NCI-H2196 (cell line): ENCODE measurements at regions not wholly inside any gene's neighbourhood (a gene's known extent, or its start where the extent isn't known, plus 50 kb on each side); places are given as distances from the start of the nearest gene placed in this dataset.
A peak's percentile ranks its signal among the peaks of the same experiment; 100 is the strongest.

Experiments used
- DNase-seq: peaks from one replicate; lab custom pipeline; 2025; ENCODE audit not compliant: unreplicated experiment; lab: John Stamatoyannopoulos, UW

GRCh38 chr9:115209601-115210306 lies 91.8 kb upstream of the TNC start:
- DNase-seq = no peak

DNA sequence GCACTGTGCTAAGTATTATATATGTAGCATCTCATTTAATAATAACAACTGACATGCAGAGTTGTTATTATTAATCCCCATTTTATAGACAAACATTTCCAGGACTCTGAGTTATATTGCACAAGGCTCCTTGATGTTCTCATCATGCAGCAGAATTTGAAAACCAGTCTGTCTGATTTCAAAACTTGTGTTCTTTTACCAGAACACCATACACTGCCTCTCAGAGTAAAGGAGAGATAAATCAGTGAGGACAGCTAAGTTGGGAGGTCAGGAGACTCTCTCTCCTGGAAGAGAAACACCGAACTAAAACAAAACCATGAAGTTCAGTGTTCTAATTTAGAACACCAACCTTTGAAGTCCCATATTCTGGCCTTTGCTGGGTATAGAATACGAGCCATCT lies 92.7 kb upstream of the TNC start:
- no peak for DNase-seq

GRCh38 chr9:115211413-115212124 lies 93.6 kb upstream of the TNC start:
- no peak for DNase-seq

DNA sequence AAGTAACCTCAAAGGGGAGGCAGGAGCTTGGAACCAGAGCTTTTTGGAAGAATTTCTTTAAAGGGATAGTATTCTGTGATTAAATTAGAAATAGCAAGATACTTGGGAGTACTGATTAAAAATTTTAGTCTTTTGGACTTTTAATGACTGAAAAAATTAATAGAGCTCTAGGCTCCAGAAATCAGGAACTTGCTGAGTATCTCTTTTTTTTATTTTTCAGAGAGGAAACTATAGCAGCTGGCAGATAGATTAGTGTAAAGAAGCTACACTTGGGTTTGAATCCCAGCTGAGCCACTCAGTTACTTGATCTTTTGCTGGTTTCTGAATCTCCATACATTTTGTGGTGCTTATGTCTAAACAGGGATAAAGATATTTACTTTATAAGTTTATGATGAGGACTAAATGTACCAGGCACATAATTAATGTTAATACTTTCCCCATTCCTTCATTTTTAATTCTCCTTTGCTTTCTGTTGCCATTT lies 94.2 kb upstream of the TNC start:
- no peak for DNase-seq

- no peak for DNase-seq
Measured at GRCh38 chr9:115212832-115213231, 94.9 kb upstream of the TNC start.

DNA sequence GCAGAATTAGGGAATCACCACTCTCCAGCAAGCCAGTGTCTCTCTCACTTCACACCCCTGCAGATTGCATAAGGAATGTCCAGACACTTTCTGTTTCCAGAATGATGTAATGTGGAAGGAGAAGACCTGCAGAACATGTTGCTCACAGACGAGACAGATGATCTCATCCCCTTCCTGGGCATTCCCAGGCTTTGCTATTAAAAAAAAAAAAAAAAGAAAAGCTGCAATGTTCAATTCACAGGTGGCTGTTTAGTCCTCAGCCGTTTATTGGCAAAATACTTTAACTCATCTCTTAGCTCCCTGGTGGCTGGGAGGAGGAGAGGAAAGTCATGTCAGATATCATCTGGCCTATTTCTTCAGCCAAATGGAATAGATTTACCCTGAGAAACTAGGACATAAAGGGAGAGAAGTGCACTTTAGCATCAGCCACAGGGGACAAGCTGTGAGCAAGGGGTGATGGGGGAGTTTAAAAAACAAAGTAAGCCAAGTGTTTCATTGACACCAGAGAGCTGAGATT lies 95.9 kb upstream of the TNC start:
- peak; percentile 51 for DNase-seq

GRCh38 chr9:115216873-115217272 lies 98.9 kb upstream of the TNC start:
- no peak for DNase-seq

DNA sequence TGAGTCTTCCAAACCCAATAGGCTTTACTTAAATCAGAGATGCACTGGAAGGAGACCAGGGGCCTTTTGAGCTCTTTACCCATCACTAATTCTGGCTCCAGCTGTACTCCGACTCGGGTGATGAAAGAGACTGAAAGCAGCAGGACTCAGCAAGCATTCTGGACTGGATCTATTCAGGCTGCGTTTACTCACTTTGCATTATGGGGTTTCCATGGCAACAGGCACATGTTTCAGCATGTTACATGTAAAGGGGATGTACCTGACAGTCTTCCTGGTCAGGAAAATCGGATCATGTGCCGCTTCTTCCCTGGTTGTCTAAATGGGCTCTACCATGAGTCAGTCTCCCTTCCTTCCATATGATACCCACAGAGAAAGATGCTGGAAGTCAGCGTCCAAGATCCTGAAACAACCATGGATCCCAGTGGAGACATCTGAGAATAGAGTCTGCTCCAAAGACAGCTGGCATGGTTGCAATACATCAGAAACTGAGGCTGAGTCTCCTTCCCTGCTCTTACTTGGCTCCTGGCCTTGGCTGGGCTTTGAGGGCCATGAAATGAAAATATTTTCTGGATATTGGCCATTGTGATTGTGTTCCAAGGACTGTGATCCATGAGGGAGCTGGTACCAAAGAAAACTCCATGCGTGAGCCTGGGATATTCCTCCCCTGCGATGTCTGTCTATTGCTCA lies 102.5 kb upstream of the TNC start:
- no peak for DNase-seq

- no peak for DNase-seq
Measured at GRCh38 chr9:115223471-115223870, 105.5 kb upstream of the TNC start.

DNA sequence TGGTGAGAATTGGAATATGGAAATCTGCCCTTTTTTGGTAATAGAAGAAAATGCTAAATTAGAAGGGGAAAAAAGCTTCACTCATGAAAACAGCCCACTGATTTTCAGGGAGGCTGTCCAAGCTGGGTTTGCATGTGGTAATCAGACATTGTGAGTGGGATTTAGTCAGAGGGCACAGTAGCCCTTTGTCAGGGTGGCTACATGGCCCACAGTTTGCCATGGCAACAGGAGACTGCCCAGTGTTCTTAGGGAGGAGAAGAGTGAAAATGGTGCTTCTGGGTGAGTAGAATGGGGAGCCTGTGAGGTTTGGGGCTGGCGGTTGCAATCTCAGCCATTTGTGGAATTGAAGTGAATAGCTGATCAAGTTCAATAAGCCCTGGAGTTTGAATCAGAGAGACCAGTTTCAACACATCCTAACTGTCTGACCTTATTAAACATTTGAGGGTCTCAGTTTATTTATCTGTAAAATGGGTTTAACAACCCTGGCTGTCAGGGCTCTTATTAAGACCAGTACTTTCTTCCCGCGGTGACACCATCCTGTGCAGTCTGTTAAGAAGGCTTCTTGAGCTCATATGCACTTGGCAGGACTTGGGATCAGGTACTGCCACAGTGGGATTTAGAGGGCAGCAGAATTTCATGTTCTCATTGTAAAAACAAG lies 107.6 kb upstream of the TNC start:
- DNase-seq = no peak

DNA sequence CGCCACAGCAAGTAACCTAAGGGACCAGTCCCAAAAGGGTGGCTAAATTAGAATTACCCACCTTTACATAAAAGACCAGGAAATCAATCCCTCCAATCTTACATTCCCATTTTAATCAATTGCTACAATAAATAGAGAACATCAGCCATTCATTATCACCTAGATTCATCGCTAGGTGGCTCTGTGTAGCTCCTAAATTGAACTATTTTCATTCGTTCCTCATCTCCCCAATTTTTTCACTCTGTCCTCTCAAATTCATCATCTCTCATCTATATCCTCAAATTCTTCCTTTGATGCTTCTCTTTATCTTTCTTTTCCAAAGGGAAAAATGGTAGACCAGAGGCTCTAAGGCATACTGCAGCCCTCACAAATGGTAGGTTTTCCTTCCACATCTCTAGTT lies 108.2 kb upstream of the TNC start:
- DNase-seq = no peak

DNA sequence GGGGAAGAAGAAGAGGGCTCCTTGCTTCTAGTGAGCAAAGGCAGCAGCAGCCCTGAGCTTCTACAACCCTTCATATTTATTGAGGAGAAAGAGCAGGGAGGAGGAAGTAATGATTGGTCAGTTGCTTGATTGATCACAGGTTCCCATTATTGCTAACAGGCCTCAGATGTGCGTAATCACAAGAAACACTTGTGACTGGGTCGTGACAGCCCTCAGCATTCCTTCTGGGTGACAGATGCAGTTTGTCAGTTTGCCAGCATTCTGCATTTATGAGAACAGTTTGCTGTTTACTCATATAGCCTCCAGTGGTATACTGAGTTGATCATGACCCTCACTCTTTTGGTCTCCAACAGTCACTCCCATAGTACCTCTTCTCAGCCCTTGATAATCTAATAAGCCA lies 111.5 kb upstream of the TNC start:
- DNase-seq = no peak

DNA sequence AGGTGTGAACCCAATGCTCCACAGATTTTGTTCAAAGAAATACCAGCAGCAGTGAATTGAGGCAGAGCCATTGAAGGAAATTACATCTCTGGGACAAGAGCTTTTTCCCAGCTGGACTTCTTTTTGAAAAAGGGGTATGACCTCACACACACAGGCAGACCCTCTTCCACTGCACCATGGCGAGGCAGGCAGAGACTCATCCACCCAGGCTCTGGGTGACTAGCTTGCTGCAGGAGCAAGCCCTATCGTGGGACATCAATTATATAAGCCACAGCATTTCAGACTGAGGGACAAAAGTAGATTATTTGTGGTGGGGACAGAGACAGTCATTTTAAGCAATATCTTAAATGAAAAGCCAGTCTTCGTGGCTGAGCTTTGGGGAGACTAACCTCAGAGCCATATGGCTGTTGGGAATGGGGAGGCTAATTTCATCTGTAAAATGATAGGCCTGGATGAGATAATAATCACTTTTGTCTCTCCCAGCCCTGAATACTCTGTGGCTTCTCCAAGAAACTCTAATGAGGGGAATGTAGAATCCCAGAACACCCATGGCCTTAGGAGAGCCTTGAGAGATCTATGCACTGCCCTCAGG lies 113.1 kb upstream of the TNC start:
- DNase-seq = no peak

GRCh38 chr9:115232181-115232774 lies 114.3 kb upstream of the TNC start:
- DNase-seq = peak; percentile 9

DNA sequence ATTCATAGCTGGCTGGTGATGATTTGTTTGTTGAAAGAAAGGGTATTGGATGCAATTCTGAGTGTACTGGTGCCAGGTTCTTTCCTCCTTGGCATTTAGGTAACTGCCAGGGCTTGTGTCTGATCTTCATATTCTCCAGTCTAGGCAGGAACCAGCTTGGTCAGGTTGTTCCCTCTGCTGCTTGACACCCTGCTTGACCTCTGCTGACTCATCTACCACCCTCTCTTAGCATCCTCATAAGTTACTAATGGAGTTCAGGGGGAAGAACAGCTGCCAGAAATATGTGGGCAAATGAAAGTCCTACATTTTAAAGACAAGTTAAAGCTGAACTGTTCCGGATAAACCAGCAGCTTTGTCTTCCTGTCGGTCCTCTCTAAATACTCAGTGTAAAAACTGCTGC lies 116.1 kb upstream of the TNC start:
- peak; percentile 53 for DNase-seq

DNA sequence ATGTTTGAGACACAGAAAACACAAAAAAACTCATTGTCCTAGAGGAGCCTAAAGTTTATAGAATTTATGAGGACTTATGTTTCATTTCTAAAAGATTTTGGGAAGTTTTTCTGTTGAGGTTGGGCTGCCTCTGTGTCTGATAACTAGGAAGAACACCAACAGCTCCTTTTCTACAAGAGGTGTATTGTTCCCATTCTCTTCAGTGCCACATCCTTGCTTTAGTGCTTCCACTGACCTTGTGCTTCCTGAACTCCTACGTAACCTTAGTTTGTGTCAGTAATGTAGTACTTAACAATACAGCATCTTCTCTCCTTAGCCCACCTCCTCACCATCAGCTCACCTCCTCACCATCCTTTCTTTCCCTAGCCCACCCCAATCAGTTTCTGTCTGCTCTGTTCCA lies 117.3 kb upstream of the TNC start:
- DNase-seq = no peak

DNA sequence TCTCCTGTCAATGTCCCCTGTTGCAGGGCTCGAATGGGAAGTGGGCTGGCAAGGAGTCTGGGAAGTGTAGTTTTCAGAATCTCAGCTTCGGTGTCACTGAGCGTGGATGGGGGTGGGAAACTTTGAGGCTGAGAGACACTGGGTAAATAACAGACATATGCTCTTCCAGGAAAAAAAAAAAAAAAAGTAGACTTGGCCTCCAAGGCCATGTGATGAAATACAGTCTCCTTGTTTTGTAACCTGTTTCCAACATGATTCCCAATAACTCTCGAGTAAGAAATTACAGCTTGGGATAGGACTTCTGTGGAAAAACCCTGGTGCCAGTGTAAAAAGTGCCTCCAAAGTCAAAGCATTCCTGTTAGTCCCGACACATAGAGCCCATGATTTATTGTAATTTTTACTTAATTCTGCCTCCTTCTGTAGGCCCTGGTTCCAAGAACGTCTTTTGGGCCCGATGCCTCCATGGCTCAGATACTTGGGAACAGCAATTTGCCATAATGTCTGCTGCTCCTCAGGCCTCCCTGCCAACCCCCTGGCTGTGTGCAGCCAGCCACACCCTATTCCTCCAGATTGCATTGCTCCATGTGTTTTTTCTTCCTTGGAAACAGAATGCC lies 119.5 kb upstream of the TNC start:
- DNase-seq = no peak

GRCh38 chr9:115240676-115241075 lies 122.7 kb upstream of the TNC start:
- DNase-seq = no peak

GRCh38 chr9:115241641-115242040 lies 123.7 kb upstream of the TNC start:
- no peak for DNase-seq

GRCh38 chr9:115249488-115249887 lies 131.5 kb upstream of the TNC start:
- DNase-seq = no peak
